ENCODE measurements at regions not wholly inside any gene's neighbourhood (a gene's known extent, or its start where the extent isn't known, plus 50 kb on each side); places are given as distances from the start of the nearest gene placed in this dataset.

DNA sequence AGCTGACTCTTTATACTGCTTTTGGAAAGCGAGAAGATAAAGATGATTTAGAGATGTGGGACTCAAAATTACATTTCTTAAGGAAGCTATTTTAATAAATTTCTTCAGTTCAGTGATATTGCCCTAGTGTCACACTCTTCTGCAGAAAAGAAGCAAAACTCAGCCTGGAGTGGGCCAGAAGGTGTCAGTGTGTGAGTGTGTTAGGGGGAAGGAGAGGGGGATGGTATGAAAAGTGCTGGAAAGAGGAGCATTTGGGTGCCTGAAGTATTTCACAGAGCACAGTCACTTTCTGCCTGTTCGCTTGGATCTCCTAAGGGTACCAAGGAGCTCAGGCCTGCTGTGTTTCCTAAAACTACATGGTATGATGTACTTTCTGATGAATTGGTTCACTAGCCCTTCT, 84.5 kb upstream of the FRY start:
- no peaks in the 10 kb centered on the region for H3K36me3 ChIP-seq (replicated peaks in 1 of 2; ENCODE audit: control insufficient read depth in 1 of 2, insufficient read depth in 2 of 2, low read length in 1 of 2)
- no peaks in the 10 kb centered on the region for H3K9me3 ChIP-seq
- H3K9me2 ChIP-seq: no peaks in the 10 kb centered on the region
- POLR2A ChIA-PET: no interaction called here
- no peak for DNase-seq
- H2AFZ ChIP-seq (ENCODE audit: low read depth): no peak overlapping the region
- H3K4me1 ChIP-seq (ENCODE audit: control insufficient read depth in 1 of 2, insufficient read depth in 2 of 2, low read depth in 1 of 2, low read length in 1 of 2): peaks cover 7 to 10% of the 10 kb centered on the region in 2 experiments; a peak in 3 of 4 replicates
- no peaks in the 10 kb centered on the region for H3K27me3 ChIP-seq (ENCODE audit: insufficient read depth)
- H3F3A ChIP-seq (replicated peaks; ENCODE audit: insufficient read depth): peaks cover 17% of the 10 kb centered on the region
- no peak overlapping the region for H3K4me2 ChIP-seq
- no peaks in the 10 kb centered on the region for H4K20me1 ChIP-seq (ENCODE audit: insufficient read depth)
- TF ChIP-seq POLR2AphosphoS5 (IDR thresholded peaks at IDR 0.05; ENCODE audit: low read depth, low read length) (no peak), RXRA (IDR thresholded peaks at IDR 0.05; ENCODE audit: borderline replicate concordance, low read depth) (no peak), RCOR1 (IDR thresholded peaks at IDR 0.05; ENCODE audit: low read length) (no peak), FOXM1 (IDR thresholded peaks at IDR 0.05; ENCODE audit: low read depth) (no peak), EZH2phosphoT487 (IDR thresholded peaks at IDR 0.05; ENCODE audit: borderline replicate concordance, low read depth) (no peak), SMC3 (IDR thresholded peaks at IDR 0.05; ENCODE audit: low read depth, low read length) (no peak), TCF12 (IDR thresholded peaks at IDR 0.05) (no peak), NFIC (IDR thresholded peaks at IDR 0.05; ENCODE audit: borderline replicate concordance) (no peak), EP300 (IDR thresholded peaks at IDR 0.05; ENCODE audit: borderline replicate concordance in 1 of 2, low read depth in 1 of 2, low read length in 1 of 2) (no peak), FOXJ3 (CRISPR knock-in tag; IDR thresholded peaks at IDR 0.05) (no peak), MXI1 (IDR thresholded peaks at IDR 0.05; ENCODE audit: low read depth, low read length) (no peak)
- TF ChIP-seq, protein P1, sequence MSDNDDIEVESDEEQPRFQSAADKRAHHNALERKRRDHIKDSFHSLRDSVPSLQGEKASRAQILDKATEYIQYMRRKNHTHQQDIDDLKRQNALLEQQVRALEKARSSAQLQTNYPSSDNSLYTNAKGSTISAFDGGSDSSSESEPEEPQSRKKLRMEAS (IDR thresholded peaks at IDR 0.05; ENCODE audit: low read depth): no peak
- TF ChIP-seq, protein P2, sequence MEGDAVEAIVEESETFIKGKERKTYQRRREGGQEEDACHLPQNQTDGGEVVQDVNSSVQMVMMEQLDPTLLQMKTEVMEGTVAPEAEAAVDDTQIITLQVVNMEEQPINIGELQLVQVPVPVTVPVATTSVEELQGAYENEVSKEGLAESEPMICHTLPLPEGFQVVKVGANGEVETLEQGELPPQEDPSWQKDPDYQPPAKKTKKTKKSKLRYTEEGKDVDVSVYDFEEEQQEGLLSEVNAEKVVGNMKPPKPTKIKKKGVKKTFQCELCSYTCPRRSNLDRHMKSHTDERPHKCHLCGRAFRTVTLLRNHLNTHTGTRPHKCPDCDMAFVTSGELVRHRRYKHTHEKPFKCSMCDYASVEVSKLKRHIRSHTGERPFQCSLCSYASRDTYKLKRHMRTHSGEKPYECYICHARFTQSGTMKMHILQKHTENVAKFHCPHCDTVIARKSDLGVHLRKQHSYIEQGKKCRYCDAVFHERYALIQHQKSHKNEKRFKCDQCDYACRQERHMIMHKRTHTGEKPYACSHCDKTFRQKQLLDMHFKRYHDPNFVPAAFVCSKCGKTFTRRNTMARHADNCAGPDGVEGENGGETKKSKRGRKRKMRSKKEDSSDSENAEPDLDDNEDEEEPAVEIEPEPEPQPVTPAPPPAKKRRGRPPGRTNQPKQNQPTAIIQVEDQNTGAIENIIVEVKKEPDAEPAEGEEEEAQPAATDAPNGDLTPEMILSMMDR (IDR thresholded peaks at IDR 0.05): no peak
- TF ChIP-seq, protein P3, sequence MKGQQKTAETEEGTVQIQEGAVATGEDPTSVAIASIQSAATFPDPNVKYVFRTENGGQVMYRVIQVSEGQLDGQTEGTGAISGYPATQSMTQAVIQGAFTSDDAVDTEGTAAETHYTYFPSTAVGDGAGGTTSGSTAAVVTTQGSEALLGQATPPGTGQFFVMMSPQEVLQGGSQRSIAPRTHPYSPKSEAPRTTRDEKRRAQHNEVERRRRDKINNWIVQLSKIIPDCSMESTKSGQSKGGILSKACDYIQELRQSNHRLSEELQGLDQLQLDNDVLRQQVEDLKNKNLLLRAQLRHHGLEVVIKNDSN (IDR thresholded peaks at IDR 0.05; ENCODE audit: borderline replicate concordance, low read depth): no peak
- H3K9ac ChIP-seq: no peak overlapping the region
- no peak overlapping the region for H3K4me3 ChIP-seq (ENCODE audit: low read depth in 2 of 2, low read length in 1 of 2)
- CTCF ChIA-PET: no interaction called here
- no peaks in the 10 kb centered on the region for H3K79me2 ChIP-seq (ENCODE audit: insufficient read depth)
- 82% methylated on average over 2 of the region's 2 CpGs for WGBS (ENCODE audit: low lambda C conversion rate)
- no peak overlapping the region for H3K27ac ChIP-seq (ENCODE audit: low read depth in 2 of 2, low read length in 1 of 2)

DNA sequence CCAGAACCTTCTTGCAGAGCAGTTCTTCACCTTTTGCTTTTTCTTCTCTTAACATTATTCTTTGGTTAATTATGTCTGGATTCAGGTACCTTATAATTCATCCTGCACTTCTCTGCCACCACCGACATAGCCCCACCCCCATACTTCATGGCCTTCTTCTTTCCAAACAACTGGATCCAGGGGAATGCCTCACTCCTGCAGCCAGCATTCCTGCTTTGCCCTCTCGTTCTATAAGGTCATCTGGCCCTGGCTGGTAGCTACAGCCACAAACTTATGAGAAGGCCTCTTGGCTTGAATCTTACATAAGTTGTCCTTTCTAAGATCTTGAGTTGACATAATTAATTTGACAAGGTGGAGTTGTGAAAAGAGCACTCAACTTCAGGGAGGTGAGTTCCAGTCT, 84.1 kb upstream of the FRY start:
- Histone ChIP-seq H3K9ac (no peak overlapping the region), H3K9me2 (no peaks in the 10 kb centered on the region), H4K20me1 (ENCODE audit: insufficient read depth) (no peaks in the 10 kb centered on the region), H3K79me2 (ENCODE audit: insufficient read depth) (no peaks in the 10 kb centered on the region), H3K27me3 (ENCODE audit: insufficient read depth) (no peaks in the 10 kb centered on the region), H3K4me1 (ENCODE audit: control insufficient read depth in 1 of 2, insufficient read depth in 2 of 2, low read depth in 1 of 2, low read length in 1 of 2) (peaks cover 7 to 10% of the 10 kb centered on the region in 2 experiments; a peak in 3 of 4 replicates), H3K27ac (ENCODE audit: low read depth in 2 of 2, low read length in 1 of 2) (no peak overlapping the region), H3K4me3 (ENCODE audit: low read depth in 2 of 2, low read length in 1 of 2) (no peak overlapping the region), H3K9me3 (no peaks in the 10 kb centered on the region), H3K4me2 (no peak overlapping the region), H2AFZ (ENCODE audit: low read depth) (no peak overlapping the region), H3K36me3 (replicated peaks in 1 of 2; ENCODE audit: control insufficient read depth in 1 of 2, insufficient read depth in 2 of 2, low read length in 1 of 2) (no peaks in the 10 kb centered on the region), H3F3A (replicated peaks; ENCODE audit: insufficient read depth) (peaks cover 17% of the 10 kb centered on the region)
- no peak for DNase-seq
- TF ChIP-seq RXRA (IDR thresholded peaks at IDR 0.05; ENCODE audit: borderline replicate concordance, low read depth) (no peak), NRF1 (IDR thresholded peaks at IDR 0.05; ENCODE audit: low read depth, low read length) (no peak), MEF2A (IDR thresholded peaks at IDR 0.05; ENCODE audit: borderline replicate concordance, low read depth) (no peak), TCF12 (IDR thresholded peaks at IDR 0.05) (no peak), SMC3 (IDR thresholded peaks at IDR 0.05; ENCODE audit: low read depth, low read length) (no peak), EZH2phosphoT487 (IDR thresholded peaks at IDR 0.05; ENCODE audit: borderline replicate concordance, low read depth) (no peak), TAF1 (IDR thresholded peaks at IDR 0.05; ENCODE audit: borderline replicate concordance, low read depth, low read length) (no peak), ELF1 (IDR thresholded peaks at IDR 0.05) (no peak), RAD21 (IDR thresholded peaks at IDR 0.05; ENCODE audit: low read length) (no peak), GABPA (IDR thresholded peaks at IDR 0.05; ENCODE audit: low read depth) (no peak)
- TF ChIP-seq, protein P2 (IDR thresholded peaks at IDR 0.05): no peak
- TF ChIP-seq, protein P4, sequence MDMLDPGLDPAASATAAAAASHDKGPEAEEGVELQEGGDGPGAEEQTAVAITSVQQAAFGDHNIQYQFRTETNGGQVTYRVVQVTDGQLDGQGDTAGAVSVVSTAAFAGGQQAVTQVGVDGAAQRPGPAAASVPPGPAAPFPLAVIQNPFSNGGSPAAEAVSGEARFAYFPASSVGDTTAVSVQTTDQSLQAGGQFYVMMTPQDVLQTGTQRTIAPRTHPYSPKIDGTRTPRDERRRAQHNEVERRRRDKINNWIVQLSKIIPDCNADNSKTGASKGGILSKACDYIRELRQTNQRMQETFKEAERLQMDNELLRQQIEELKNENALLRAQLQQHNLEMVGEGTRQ (IDR thresholded peaks at IDR 0.05; ENCODE audit: borderline replicate concordance, low read depth, low read length): no peak
- TF ChIP-seq, protein P1 (IDR thresholded peaks at IDR 0.05; ENCODE audit: low read depth): no peak
- ChIA-PET POLR2A (no interaction called here), CTCF (no interaction called here)
- WGBS (ENCODE audit: low lambda C conversion rate): 74% methylated on average over 2 of the region's 2 CpGs
